ENCODE measurements at regions not wholly inside any gene's neighbourhood (a gene's known extent, or its start where the extent isn't known, plus 50 kb on each side); places are given as distances from the start of the nearest gene placed in this dataset.

DNA sequence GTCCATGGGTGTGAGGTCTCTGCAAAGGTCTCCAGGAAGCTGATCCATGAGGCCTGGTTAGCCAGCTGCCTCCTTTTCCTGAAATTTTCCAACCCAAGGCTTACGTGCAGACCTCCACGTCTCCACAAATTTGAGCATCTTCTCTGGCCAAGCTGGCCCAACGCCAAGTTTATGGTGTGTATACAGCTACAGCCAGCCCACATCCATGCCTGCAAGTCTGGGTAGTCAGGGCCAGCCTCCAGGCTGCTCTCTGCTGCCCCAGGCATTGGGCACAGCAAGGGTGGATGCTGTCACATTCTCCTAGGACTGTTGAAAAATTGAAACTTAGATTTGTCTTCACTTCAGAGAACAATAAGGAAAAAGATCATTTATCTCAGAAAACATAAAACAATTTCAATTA, 525.5 kb upstream of the CHAC2 start:
- intact Hi-C loops (cut with DNase I; ENCODE audit: low total_unique reads): no loop called here
- Histone ChIP-seq H3K9me3 (no peaks in the 10 kb centered on the region), H3K4me3 (no peak overlapping the region), H3K36me3 (no peaks in the 10 kb centered on the region), H3K27ac (no peak overlapping the region), H3K4me1 (no peaks in the 10 kb centered on the region), H3K27me3 (no peaks in the 10 kb centered on the region)
- TF ChIP-seq POLR2A (IDR thresholded peaks at IDR 0.05): no peak
- TF ChIP-seq CTCF (IDR thresholded peaks at IDR 0.05): no peak
- no peak for DNase-seq

- Histone ChIP-seq H3K4me1 (no peaks in the 10 kb centered on the region), H3K9me3 (no peaks in the 10 kb centered on the region), H3K4me3 (no peak overlapping the region), H3K27me3 (no peaks in the 10 kb centered on the region), H3K27ac (no peak overlapping the region), H3K36me3 (no peaks in the 10 kb centered on the region)
- TF ChIP-seq POLR2A (IDR thresholded peaks at IDR 0.05): no peak
- TF ChIP-seq CTCF (IDR thresholded peaks at IDR 0.05): no peak
- DNase-seq: no peak
- intact Hi-C loops (cut with DNase I; ENCODE audit: low total_unique reads): no loop called here
Observed at GRCh38 chr2:53235836-53236582, 531.6 kb upstream of the CHAC2 start.

GRCh38 chr2:53234548-53234903, 533.1 kb upstream of the CHAC2 start:
- H3K4me1 ChIP-seq: no peaks in the 10 kb centered on the region
- no peaks in the 10 kb centered on the region for H3K36me3 ChIP-seq
- H3K27ac ChIP-seq: no peak overlapping the region
- no peaks in the 10 kb centered on the region for H3K27me3 ChIP-seq
- intact Hi-C loops (cut with DNase I; ENCODE audit: low total_unique reads): no loop called here
- no peak for DNase-seq
- H3K9me3 ChIP-seq: no peaks in the 10 kb centered on the region
- TF ChIP-seq POLR2A (IDR thresholded peaks at IDR 0.05): no peak
- TF ChIP-seq CTCF (IDR thresholded peaks at IDR 0.05): no peak
- no peak overlapping the region for H3K4me3 ChIP-seq

GRCh38 chr2:53233759-53234547, 533.7 kb upstream of the CHAC2 start:
- DNase-seq: no peak
- H3K4me1 ChIP-seq: no peaks in the 10 kb centered on the region
- H3K36me3 ChIP-seq: no peaks in the 10 kb centered on the region
- TF ChIP-seq CTCF (IDR thresholded peaks at IDR 0.05) (no peak), POLR2A (IDR thresholded peaks at IDR 0.05) (no peak)
- intact Hi-C loops (cut with DNase I; ENCODE audit: low total_unique reads): no loop called here
- no peaks in the 10 kb centered on the region for H3K9me3 ChIP-seq
- no peak overlapping the region for H3K4me3 ChIP-seq
- H3K27me3 ChIP-seq: no peaks in the 10 kb centered on the region
- no peak overlapping the region for H3K27ac ChIP-seq

DNA sequence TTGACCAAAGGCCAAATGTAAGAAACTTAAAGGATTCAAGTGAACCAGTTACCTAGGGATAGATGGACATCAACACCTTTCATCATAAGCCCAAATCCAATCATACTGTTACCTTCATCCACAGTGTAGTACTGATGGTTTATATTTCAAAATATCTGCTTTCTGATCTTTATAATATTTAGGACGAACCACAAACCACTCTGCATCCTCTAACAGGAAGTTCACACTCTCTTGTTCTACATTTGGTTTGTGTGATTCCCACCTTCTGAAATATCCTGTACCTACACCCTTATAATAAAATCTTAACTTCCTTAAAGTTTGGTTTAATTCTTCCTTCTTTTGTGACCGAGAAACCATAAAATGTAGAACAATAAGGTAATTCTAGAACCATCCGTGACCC, 535.7 kb upstream of the CHAC2 start:
- Histone ChIP-seq H3K9me3 (no peaks in the 10 kb centered on the region), H3K27ac (no peak overlapping the region), H3K4me3 (no peak overlapping the region), H3K27me3 (no peaks in the 10 kb centered on the region), H3K4me1 (no peaks in the 10 kb centered on the region), H3K36me3 (no peaks in the 10 kb centered on the region)
- TF ChIP-seq POLR2A (IDR thresholded peaks at IDR 0.05) (no peak), CTCF (IDR thresholded peaks at IDR 0.05) (no peak)
- intact Hi-C loops (cut with DNase I; ENCODE audit: low total_unique reads): no loop called here
- no peak for DNase-seq
